NCI-H146 (cell line): ENCODE measurements at regions not wholly inside any gene's neighbourhood (a gene's known extent, or its start where the extent isn't known, plus 50 kb on each side); places are given as distances from the start of the nearest gene placed in this dataset.

ENCODE experiments used
- DNase-seq: peaks from one replicate; lab custom pipeline; 2025; lab: John Stamatoyannopoulos, UW

DNA sequence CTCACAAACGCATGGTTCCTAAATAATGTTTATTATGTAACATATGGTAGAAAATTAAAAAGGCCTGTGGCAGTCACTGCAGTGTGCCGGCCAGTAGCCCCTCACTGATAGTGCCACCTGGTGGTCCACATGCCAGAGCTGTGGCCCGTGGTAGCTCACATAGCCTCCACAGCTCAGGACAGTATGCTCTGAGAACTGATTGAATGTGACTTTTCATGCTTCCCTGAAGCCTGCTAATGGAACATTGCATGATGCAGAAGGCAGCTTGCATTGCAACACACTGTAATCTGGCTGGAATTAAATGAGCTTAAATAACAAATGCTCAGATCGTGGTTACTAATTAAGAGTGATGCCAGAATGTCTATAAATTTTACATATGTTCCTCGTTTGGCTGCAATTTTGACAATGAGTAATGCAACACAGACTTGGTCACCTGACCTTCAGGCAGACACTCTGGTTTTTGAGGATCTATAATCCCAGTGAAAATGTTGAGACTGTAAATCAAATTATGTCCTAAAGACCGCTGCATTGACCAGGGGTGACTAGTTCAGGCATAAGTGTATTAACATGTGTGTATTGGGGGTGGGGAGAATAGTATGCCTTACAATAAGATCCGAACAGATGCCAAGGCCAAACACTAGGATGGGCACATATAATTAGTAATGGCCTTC, 566.4 kb downstream of the METTL15 start:
- no peak for DNase-seq

DNA sequence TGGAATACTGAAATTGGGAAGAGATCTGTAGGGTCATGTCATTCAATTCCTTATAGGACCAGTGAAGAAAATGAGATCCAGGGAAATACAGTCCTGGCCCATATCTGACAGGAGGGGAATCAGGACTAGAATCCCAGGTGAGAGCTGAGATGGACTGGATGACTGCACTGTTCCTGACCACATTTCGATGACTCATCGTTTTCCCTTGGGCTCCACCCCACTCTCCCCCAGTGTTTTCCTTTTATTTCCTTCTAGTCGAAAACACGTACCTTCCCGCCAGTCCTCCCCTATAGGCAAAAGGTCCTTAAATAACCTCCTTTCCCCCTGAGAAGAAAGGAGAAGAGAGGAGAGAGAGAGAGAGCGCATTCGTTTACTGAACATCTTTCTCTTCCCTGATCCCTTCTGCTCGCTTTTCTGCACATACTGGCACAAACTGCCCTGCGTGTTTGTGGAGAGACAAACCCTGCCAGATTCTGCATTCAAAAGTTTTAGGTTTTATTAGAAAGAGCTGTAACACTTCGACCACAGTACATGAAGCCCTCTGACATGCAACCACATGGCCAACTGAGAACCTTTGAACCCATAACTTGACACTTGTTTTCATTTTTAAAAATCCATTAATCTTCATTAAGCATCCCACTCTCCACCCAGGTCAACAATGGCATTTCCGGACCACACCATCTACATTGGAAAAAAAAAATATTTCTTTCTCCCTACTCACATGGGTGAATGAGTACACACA, 565.7 kb downstream of the METTL15 start:
- DNase-seq, result no peak

DNA sequence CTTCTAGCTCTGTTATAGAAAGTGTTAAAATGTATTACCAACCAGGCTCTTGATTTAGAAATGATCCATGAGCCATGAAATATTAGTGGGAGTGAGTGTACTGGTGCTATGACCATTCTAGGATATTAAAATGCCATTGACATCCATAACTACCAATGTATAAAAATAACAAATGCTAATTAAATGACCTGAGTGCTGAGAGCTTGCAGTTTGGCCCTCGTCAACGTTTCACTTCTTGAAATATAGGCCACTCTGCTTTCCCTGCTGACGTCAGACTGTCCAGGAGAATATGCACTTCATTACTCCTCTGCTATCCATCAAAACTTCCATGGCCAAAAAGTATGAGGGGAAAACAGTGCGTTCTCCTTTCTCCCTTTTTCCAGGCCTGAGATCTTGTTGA, 563.1 kb downstream of the METTL15 start:
- DNase-seq, result no peak

DNA sequence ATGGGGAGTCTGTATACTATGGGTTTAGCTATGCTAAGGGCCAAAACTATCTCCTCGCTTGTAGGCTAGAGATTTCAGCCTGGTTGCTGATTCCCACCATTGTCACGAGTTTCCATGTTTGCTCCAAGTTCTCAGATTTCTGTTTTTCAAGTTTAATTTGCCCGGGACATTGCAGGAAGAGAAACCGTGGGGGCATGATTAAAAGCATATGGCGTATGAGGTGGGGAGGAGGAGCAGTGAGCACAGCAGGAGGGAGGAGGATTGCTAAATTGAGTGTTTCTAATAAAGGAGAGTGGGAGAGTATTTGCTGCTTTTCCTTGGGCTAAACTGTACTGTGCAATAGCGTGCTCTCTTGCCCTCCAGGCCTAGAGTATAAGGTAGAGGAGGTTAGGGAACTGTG, 558.4 kb downstream of the METTL15 start:
- no peak for DNase-seq

DNA sequence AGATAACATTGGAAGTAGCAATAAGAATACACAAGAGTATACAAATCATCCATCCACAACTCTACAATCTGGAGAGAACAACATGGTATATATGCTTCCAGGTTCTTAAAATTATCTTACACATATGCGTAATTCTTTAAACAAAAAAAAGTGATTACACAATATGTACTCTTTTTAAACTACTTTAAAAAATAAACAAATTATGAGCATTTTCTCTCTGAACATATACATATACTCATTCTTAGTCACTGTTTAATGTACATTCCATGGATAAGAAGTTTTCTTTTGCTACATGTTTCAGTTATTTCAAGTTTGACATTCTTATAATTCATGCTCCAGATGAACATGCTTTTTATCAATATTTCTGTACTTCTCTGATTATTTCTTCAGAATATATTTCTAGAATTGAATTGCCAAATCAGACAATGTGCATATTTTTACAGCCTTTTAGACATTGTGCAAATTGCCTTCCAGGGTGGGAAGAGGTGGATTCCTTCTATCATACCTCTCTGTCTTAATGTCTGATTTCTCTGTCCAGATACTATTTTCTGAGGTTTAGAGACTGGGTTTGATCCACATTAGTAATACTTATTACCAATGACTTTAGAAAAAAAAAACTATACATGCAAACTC, 551.6 kb downstream of the METTL15 start:
- no peak for DNase-seq

DNA sequence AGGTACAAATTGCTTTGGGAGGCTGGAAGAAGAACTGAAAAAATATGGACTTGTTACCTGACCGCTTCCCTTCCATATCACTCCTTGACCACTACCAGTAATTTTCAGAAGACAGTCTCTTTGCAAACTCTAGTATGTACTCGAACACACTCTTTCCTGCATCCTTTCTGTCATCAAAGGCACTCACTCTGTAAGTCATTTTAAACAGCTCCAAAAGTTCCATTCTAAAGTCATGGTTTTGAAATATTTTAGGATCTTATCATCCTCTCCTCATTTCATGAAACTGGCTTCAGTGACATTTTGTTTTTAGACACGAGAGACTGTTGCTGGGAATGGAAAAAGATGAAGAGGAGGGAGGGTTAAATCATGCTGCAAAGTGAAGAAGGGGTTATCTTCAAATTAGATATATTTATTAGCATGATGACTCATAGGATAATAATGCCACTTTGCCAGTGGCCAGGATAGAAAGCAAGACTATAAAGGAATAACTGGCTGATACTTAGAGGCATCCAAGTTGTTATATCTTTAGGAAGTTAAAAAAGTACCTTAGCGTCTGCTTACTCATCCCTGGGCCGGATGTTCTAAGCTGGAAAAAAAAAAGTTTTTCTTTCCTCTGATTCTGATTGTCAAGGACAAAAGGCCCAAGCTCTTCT, 549.3 kb downstream of the METTL15 start:
- no peak for DNase-seq

DNA sequence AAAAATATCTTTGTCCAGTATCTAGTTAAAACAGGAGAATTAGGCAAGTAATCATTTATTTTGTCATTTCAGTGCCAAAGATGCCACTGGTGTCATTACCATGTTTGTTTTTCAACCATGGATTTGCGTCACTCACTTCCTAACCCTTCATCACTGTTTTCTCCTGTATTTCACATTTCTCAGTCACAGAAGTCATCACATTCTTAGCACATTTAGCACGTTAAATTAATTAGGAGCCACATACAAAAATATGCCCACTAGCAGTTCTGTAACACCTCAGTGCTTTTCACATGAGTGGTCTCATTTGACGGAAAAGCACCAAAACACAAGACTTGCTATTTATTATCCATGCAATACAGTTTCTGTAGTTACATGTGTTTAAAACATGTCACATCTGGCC, 546.0 kb downstream of the METTL15 start:
- no peak for DNase-seq

DNA sequence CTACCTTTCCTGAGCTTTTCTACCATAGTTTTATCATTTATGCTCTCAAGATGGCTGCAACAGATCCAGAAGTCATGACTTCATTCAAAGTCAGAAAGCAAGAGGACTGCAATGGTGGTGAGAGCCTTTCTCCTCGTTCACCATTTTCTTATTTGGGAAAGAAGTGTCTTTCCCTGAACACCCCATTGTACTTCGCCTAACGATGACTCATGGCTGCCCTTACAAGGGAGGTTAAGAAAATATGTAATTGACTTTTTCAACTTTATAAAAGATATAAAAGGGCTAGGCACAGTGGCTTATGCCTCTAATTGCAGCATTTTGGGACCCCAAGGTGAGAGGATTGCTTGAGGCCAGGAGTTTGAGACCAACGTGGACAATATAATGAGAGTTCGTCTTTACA, 541.7 kb downstream of the METTL15 start:
- DNase-seq, result no peak

DNA sequence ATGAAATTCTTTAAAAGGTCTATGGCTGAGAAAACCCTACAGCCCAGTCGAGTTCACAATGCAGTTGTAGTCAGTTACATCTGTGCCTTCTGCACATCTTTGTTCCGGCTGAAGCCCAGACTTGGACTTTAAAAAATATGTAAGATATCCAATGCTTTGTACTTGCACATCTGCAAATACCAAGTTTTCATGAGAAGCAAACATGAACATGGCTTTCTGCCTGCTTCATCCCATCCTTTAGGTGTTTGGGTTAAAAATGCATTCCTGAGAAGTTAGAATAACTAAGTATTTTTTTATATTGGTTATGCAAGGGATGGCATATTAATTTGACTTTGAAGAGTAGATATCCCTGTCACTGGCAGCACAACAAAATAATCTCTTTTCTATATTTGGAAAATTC, 528.4 kb downstream of the METTL15 start:
- DNase-seq, result no peak

DNA sequence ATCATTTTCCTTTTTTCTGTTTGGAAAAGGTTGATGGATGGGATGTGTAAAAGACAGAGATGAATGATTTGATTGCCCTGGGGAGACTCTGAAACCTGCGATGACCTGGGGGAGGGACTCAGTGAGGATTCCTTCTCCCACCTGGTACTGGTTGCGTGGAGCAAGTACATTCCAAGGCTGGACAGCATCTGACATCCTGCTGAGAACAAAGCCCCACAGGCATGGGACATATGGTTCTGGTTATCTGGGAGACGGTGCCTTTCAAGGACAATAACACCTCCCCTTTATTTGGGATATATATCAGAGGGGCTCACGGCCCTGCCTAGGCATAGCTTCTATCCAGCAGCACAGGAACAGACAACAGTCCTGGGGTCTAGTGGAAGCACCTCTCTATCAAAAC, 527.8 kb downstream of the METTL15 start:
- DNase-seq, result no peak

DNA sequence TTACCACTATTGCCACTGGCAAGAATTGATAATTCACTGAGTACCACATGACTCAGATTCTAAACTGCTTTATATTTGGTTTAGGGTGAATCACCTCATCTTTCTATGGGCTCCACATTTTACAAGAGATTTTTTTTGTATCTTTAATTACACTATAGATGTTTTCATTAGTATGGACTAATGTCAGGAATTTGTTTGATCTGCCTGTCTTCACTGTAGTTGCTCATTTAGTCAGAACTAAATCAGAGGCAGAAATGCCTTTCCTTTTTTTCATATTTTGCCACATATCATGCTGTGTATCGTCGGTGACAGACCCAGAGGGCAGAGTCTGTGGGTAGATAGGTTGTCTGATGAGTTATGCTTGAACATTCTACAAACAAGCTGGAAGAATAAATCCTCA, 524.1 kb downstream of the METTL15 start:
- DNase-seq, result no peak

DNA sequence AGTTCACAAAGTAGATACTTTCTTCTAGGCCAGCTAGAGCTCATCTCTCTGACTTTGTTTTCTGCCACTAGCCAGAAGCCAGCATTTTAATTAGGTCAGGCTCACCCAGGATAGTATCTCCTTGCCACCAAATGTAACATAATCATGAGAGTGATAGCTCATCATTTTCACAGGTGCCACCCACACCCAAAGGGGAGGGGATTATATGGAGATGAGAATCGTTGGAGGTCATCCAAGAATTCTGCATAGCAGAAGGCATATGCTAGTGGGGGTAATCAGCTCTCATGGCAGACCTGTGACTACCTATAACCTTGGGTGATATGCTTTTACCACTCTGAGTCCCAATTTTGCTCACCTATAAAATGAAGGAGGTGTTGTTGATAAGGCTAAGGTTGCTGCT, 523.0 kb downstream of the METTL15 start:
- no peak for DNase-seq

DNA sequence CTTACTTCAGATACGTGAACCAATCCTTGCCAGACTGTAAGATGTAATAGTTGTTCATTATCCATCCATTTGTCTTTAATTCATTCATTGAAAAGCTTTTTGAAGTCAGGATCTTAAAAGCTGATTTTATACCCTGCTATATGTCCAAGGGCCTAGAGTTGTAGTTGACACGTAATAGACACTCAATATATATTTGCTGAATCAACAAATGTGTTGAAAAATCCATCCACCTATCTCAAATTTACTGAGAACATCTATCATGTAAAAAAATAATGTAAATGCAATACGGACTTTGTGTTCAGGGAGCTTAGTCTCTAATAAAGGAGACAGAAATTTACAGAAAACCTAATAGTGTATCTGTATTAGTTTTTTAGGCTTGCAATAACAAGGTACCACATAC, 521.0 kb downstream of the METTL15 start:
- DNase-seq, result no peak

DNA sequence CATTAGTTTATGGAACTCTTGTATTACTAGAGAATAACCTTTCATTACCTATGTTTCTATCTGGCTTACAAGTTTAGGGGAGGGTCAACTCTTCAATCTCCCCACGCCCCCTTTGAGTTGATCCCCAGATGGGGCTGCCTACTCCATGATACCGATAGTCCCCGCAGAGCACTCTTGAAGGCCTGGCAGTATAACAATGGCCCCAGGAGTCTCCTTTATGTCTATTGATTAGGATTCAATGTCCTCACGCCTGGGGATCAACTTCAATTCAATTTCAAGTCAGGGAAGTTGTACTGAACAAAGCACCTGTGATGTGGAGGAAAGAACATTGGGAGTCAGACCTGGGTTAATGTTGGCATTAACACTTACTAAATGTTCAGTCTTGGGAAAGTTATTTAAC, 520.2 kb downstream of the METTL15 start:
- DNase-seq, result no peak

DNA sequence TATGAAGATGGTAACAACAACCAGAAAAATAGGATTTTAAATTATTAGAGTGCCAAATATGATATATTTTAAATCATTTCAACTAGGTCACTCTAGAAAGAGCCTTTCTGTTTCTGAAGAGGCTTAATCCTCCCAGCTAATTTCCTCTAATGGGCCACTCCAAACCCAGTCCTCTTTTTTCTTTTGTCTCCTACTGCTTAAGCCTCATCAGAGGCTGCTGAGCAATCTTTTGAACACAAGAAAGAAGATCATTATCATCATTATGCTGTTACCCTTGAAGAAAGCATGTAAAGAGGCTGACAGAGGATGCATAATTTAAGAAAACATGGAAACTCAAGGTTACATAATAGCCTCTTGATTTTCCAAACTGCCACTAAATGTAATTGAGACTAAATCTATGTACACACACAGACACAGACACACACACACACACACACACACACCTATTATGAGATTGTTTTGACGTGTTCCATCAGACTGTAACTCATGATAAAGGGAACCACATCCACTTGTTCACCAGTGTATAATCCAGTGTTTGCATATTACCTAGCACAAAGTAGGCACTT, 519.6 kb downstream of the METTL15 start:
- DNase-seq, result no peak

DNA sequence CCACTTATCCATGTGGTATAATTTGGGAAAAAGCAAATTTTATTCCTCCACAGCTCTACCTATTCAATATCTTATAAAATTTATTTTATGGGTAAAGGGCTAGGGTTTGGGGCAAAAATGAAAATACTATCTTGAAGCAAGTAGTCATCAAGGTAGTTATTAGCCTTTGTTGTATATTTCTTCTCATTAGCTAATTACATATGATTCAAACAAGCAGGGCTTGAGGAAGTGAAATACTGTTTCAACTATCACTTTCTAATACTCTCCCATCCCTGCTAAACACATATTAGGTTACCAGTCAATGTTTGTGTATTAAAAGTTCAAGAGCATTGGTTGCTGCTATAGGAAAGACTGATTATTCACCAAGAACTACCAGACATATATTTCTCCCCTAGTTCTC, 517.3 kb downstream of the METTL15 start:
- no peak for DNase-seq

DNA sequence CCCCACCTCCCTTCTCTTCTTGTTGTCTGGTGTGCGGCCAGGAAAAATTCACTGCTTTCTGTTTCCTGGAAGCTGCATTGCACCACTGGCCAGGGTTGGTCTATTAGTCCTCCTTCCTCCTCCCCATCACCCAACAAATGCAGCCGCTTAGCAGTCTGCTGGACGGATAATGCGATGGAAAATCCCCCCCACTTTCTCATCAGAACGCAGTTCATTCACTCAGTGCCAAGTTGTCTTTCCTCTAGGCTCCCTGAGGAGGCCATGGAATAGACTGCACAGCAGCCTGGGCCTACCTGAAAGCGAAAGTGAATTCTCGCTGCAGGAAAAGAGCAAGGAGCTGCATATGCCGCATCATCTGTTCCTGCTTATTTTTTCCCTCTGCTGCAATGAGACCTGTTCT, 513.6 kb downstream of the METTL15 start:
- no peak for DNase-seq

DNA sequence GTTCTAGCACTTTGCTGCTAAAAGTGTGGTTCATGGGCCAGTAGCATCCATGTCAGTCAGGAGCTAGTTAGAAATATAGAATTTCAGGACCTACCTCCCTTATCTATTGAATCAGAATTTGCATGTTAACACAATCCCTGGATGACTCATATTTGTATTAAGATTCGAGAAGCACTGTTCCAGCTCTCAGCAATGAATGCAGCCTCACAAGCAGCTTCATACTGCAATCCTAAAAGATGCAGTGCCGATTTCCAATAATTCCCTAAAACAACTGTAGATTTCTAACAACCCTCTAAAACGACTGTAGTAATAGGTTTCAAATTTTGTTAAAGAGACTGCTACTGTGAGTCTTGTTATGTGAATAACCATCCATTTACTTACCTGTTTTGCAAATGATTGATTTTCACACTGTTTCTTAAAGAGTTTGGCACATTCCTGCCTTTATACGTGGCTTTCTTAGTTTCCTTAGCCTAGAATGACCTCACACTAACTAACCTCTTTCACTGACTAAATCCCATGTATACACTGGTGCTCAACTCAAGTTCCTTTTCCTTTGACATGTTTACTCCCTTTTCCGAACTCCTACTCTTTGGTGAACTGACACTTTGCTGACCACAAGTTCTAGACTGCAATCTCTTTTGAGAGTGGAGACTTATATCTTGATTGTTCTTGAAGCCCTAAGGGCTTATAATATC, 511.8 kb downstream of the METTL15 start:
- DNase-seq, result no peak

DNA sequence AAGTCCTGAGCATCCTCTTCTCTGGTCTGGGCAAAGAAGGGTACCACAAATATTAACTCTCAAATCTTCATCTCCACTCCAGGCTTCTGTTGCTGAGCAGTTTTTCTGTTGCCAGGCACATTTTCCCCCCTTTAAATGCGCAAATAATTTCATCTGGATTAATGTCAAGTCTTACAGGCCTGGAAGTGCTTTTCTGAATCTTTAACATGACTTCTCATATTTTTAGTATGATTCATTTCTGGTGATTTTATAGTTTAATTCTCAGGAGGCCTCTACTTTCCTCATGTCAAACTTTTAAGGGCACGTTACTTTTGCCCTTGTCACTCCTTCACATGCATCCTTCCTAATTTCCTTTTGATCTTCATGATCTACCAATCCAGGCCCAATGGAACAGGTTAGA, 510.2 kb downstream of the METTL15 start:
- DNase-seq, result no peak

DNA sequence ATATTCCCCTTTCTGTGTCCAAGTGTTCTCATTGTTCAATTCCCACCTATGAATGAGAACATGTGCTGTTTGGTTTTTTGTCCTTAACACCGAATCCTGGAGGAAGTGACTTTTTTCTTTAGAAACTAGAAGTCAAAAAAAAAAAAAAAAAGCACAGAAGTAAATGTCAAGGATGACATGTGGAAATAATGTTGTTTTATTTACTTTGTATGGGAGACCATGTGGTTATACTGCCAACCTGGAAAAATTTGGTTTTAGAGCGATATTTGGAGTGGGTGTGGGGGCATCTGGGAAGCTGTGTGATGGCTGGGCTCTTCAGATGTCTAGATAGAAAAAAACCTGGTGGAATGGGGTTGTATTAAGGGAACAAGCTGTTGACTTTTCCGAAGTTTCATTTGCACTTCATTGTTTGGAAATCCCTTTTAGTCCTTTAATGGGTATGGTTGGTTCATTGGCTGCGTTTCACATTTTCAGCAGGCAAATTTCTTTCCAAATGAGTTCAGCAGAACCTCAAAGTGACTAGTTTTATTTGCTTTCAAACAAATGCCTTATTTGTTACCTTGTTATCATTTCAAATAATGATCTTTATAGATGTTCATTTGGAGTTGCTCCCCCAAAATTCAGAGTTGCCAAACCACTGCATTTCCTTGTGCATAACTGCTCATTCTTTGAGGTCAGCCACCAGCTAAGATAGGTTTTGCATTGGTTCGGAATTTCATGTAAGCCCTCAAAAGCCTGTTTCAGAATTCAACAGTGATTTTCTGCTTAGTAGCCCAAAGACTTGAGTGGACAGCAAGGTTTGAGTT, 508.2 kb downstream of the METTL15 start:
- DNase-seq, result no peak

DNA sequence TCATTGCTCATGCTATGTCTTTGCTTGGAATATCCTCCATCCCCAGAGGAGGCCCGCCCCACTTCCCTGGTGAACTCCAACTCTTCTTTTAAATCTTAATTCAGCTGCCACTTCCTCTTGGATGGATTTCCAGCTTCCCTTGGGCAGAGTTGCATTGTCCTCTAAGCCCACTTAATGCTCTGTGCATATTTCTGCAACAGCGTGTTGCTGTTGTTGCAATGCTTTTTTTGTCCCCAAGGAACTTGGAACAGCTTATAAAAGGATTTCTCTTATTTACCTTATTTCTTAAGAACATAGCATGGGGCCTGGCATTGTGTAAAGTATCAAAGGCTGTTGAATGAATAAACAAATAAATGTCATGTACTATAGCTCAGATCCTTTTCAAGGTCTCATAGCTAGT, 507.4 kb downstream of the METTL15 start:
- DNase-seq, result no peak
